Mammary epithelial cell (primary cell): ENCODE measurements at regions not wholly inside any gene's neighbourhood (a gene's known extent, or its start where the extent isn't known, plus 50 kb on each side); places are given as distances from the start of the nearest gene placed in this dataset.

Experiments
- CTCF ChIP-seq, 2 donors: IDR thresholded peaks in 1 of 2; conservative IDR thresholded peaks in 1 of 2; 2 replicates each; pipeline ENCODE4 v1.5.1; 2011 to 2012; ENCODE audit warnings: inconsistent platforms in 2 of 2, low read length in 2 of 2, mild to moderate bottlenecking in 2 of 2, control low read depth in 1 of 2, low read depth in 1 of 2; ENCODE audit not compliant: insufficient read depth in 1 of 2; ENCODE audit errors: extremely low read depth in 1 of 2
- EZH2 ChIP-seq: IDR thresholded peaks from 2 replicates; pipeline ENCODE4 v1.6.1; 2012; ENCODE audit warnings: low read length, inconsistent platforms, borderline replicate concordance

GRCh38 chr2:139721411-139721995, 941.3 kb upstream of the NXPH2 start:
- TF ChIP-seq CTCF (conservative IDR thresholded peaks at IDR 0.05 in 1 of 2, IDR thresholded peaks at IDR 0.05 in 1 of 2; ENCODE audit: extremely low read depth in 1 of 2, insufficient read depth in 1 of 2, low read depth in 1 of 2, low read length in 2 of 2) (no peak), EZH2 (no peak)
